GM12878 (cell line): ENCODE measurements at regions not wholly inside any gene's neighbourhood (a gene's known extent, or its start where the extent isn't known, plus 50 kb on each side); places are given as distances from the start of the nearest gene placed in this dataset.

ENCODE experiments used
- ATAC-seq: fragments of 200-7000 bp; cut with Tn5 transposase; 3 replicates; pipeline ENCODE4 v1.9.1; 2020; ENCODE audit warnings: mild to moderate bottlenecking, moderate library complexity
- BruUV-seq: library from RNA; stranded (reverse); fragments of 400-500 nt; replicated peaks from 2 replicates; lab custom pipeline; 2021; lab: Mats Ljungman, UMichigan
- CTCF ChIA-PET: fragments of 300-600 bp; sonication (Branson Sonifier 250); formaldehyde crosslinking; extraction: SDS; loops from one replicate; lab custom pipeline; 2021; ENCODE audit warnings: inconsistent platforms; lab: Yijun Ruan, JAX
- POLR2A ChIA-PET: fragments of 350-600 bp; formaldehyde crosslinking; extraction: SDS; loops from one replicate; lab custom pipeline; 2021; ENCODE audit warnings: inconsistent platforms; lab: Charles Lee
- RAD21 ChIA-PET: fragments of 300-600 bp; sonication (Branson Sonifier 250); formaldehyde crosslinking; loops from one replicate; lab custom pipeline; 2023; ENCODE audit warnings: antibody characterized with exemption; ENCODE audit not compliant: unreplicated experiment; lab: Charles Lee
- SMC1A ChIA-PET: fragments of 300-600 bp; sonication (Branson Sonifier 250); formaldehyde crosslinking; loops from one replicate; lab custom pipeline; 2023; ENCODE audit not compliant: unreplicated experiment, uncharacterized antibody; lab: Charles Lee
- DNase-seq: peaks from one replicate; pipeline ENCODE4 v3.0.0-alpha.2; 2011; ENCODE audit warnings: low read depth, low spot score
- FAIRE-seq: peaks from 3 replicates; lab custom pipeline; 2011; peaks lifted over from hg19 to GRCh38; lab: Jason Lieb, UNC
- H2AFZ ChIP-seq: 2 replicates; pipeline ENCODE4 v1.6.0; 2011; ENCODE audit warnings: low read depth, low read length, control low read depth; ENCODE audit not compliant: control insufficient read depth
- H3K27ac ChIP-seq: 2 replicates; pipeline ENCODE4 v1.5.1; 2011; ENCODE audit warnings: control low read depth; ENCODE audit not compliant: control insufficient read depth, insufficient read depth
- H3K27me3 ChIP-seq, 2 experiments: replicated peaks in 1 of 2; 2 replicates each; pipeline versions ENCODE4 v1.6.0 to v1.6.1; 2011; ENCODE audit warnings: low read length in 1 of 2; ENCODE audit not compliant: control insufficient read depth in 2 of 2, insufficient read depth in 2 of 2
- H3K36me3 ChIP-seq, 2 experiments: 2 replicates each; pipeline ENCODE4 v1.5.1; 2011; ENCODE audit warnings: low read length in 1 of 2; ENCODE audit not compliant: control insufficient read depth in 2 of 2, insufficient read depth in 2 of 2
- H3K4me1 ChIP-seq: 2 replicates; pipeline ENCODE4 v1.6.1; 2011; ENCODE audit warnings: mild to moderate bottlenecking, low read length, moderate library complexity, mixed read lengths; ENCODE audit not compliant: control insufficient read depth, insufficient read depth
- H3K4me2 ChIP-seq: 2 replicates; pipeline ENCODE4 v1.6.0; 2011; ENCODE audit warnings: control low read depth; ENCODE audit not compliant: control insufficient read depth, insufficient read depth
- H3K4me3 ChIP-seq: fragments of 200-600 bp; sonication (generic); 2 replicates; pipeline ENCODE4 v1.5.1; 2016
- H3K79me2 ChIP-seq: 2 replicates; pipeline ENCODE4 v1.6.0; 2011; ENCODE audit warnings: low read length; ENCODE audit not compliant: control insufficient read depth, insufficient read depth
- H3K9ac ChIP-seq: 2 replicates; pipeline ENCODE4 v1.8.0; 2011; ENCODE audit warnings: low read length, control low read depth, mixed read lengths; ENCODE audit not compliant: control insufficient read depth, insufficient read depth
- H3K9me3 ChIP-seq: replicated peaks from 3 replicates; pipeline ENCODE4 v1.5.1; 2011; ENCODE audit warnings: mild to moderate bottlenecking, low read length; ENCODE audit not compliant: control insufficient read depth, insufficient read depth
- H4K20me1 ChIP-seq: 2 replicates; pipeline ENCODE4 v1.6.0; 2011; ENCODE audit not compliant: control insufficient read depth, insufficient read depth
- CHD2 ChIP-seq: IDR thresholded peaks from 2 replicates; pipeline ENCODE4 v1.6.1; 2011; ENCODE audit warnings: low read depth, low read length, improper control_type of control experiment, borderline replicate concordance
- HDAC6 ChIP-seq: fragments of 200-600 bp; sonication (generic); IDR thresholded peaks from one replicate; pipeline ENCODE4 v1.8.0; 2017; ENCODE audit warnings: antibody characterized with exemption; ENCODE audit not compliant: unreplicated experiment
- MTA2 ChIP-seq: fragments of 450-650 bp; IDR thresholded peaks from 2 replicates; pipeline ENCODE4 v1.6.1; 2016; ENCODE audit warnings: low read depth, mild to moderate bottlenecking, moderate library complexity
- NR2C2 ChIP-seq: IDR thresholded peaks from 2 replicates; pipeline ENCODE4 v1.6.1; 2011; ENCODE audit warnings: borderline replicate concordance, low read depth; ENCODE audit not compliant: control insufficient read depth, insufficient read length
- RELA ChIP-seq: fragments of 450-650 bp; IDR thresholded peaks from 2 replicates; pipeline ENCODE4 v1.8.0; 2014; ENCODE audit warnings: borderline replicate concordance; ENCODE audit not compliant: partially characterized antibody
- SMARCA5 ChIP-seq: fragments of 450-650 bp; IDR thresholded peaks from 2 replicates; pipeline ENCODE4 v1.6.1; 2017; ENCODE audit warnings: mild to moderate bottlenecking
- ZBED1 ChIP-seq: IDR thresholded peaks from 2 replicates; pipeline ENCODE4 v1.6.1; 2016; ENCODE audit warnings: borderline replicate concordance
- ZNF622 ChIP-seq: fragments of 450-650 bp; IDR thresholded peaks from 2 replicates; pipeline ENCODE4 v1.6.1; 2017; ENCODE audit warnings: mild to moderate bottlenecking, inconsistent platforms
- WGBS: methylation state at CpG from one replicate; pipeline ENCODE4 v1.1.6; 2016; ENCODE audit warnings: low lambda C conversion rate; ENCODE audit not compliant: insufficient replicate concordance, insufficient coverage; ENCODE audit errors: missing lambda C conversion rate; 5-methylcytosine and 5-hydroxymethylcytosine counted together
- in situ Hi-C: fragments of 300-500 bp; cut with MboI; formaldehyde crosslinking; loops from 9 replicates; pipeline ENCODE4 v1.14.3; 2018; ENCODE audit warnings: mixed read lengths
- intact Hi-C: fragments of 100-400 bp; cut with micrococcal nuclease; formaldehyde crosslinking; loops from one replicate; pipeline ENCODE4 v1.14.2; 2022; ENCODE audit not compliant: unreplicated experiment

DNA sequence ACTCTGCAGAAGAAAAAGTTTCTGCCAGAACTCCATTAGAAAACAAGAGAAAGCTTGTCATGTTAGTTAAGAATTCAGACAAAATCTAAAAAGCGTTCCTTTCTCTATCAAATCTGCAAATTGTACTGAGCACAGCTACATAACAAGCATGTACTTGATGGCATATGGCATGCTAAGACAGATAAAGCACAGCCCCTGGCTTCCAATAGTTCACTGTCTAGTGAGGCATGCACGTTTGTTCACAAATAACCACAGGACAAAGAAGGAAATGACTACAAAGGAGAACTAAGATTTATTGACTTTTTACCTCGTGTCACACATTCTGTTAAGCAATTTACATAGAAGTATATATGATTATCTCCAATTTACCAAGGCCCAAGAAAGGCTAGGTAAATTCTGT is 518.2 kb upstream of the TLE4 start:
- TF ChIP-seq HDAC6 = no peak
- no peak for TF ChIP-seq NR2C2
- no peak for TF ChIP-seq ZNF622
- TF ChIP-seq ZBED1 = no peak
- TF ChIP-seq MTA2 = no peak
- no peak overlapping the region for H3K27ac ChIP-seq
- ATAC-seq (no peak), DNase-seq (peak; percentile 3), FAIRE-seq (no peak)
- in situ Hi-C loops = no loop called here
- no peaks in the 10 kb centered on the region for H3K9me3 ChIP-seq
- H3K79me2 ChIP-seq = no peaks in the 10 kb centered on the region
- no peaks in the 10 kb centered on the region for H3K36me3 ChIP-seq
- H3K4me1 ChIP-seq = no peaks in the 10 kb centered on the region
- POLR2A ChIA-PET = no interaction called here
- SMC1A ChIA-PET = no interaction called here
- no peaks in the 10 kb centered on the region for H3K27me3 ChIP-seq
- WGBS = 20% methylated on average over 3 of the region's 3 CpGs
- no peak overlapping the region for H3K4me2 ChIP-seq
- H4K20me1 ChIP-seq = no peaks in the 10 kb centered on the region
- CTCF ChIA-PET = no interaction called here
- BruUV-seq = no TSS peak
- no peak overlapping the region for H3K9ac ChIP-seq
- H3K4me3 ChIP-seq = no peak overlapping the region
- RAD21 ChIA-PET = no interaction called here
- no peak overlapping the region for H2AFZ ChIP-seq
- intact Hi-C loops = no loop called here

GRCh38 chr9:79054500-79054899 is 517.3 kb upstream of the TLE4 start:
- ChIA-PET SMC1A (no interaction called here), CTCF (no interaction called here), RAD21 (no interaction called here), POLR2A (no interaction called here)
- Histone ChIP-seq H3K27me3 (no peaks in the 10 kb centered on the region), H3K4me3 (no peak overlapping the region), H3K9me3 (no peaks in the 10 kb centered on the region), H3K9ac (no peak overlapping the region), H3K27ac (no peak overlapping the region), H3K4me2 (no peak overlapping the region), H2AFZ (no peak overlapping the region), H3K4me1 (no peaks in the 10 kb centered on the region), H4K20me1 (no peaks in the 10 kb centered on the region), H3K36me3 (no peaks in the 10 kb centered on the region), H3K79me2 (no peaks in the 10 kb centered on the region)
- no TSS peak for BruUV-seq
- TF ChIP-seq RELA = no peak
- TF ChIP-seq CHD2 = no peak
- TF ChIP-seq SMARCA5 = no peak
- intact Hi-C loops (no loop called here), in situ Hi-C loops (no loop called here)
- DNase-seq (no peak), FAIRE-seq (no peak), ATAC-seq (no peak)
- 77% methylated on average over 6 of the region's 6 CpGs for WGBS
